Loucy (cell line): ENCODE measurements at regions not wholly inside any gene's neighbourhood (a gene's known extent, or its start where the extent isn't known, plus 50 kb on each side); places are given as distances from the start of the nearest gene placed in this dataset.

ENCODE experiments used
- H2AFZ ChIP-seq: fragments of 200-600 bp; sonication (generic); 2 replicates; pipeline ENCODE4 v1.6.0; 2016; ENCODE audit warnings: antibody characterized with exemption, mild to moderate bottlenecking, low read length, moderate library complexity
- H3F3A ChIP-seq: fragments of 200-600 bp; 2 replicates; pipeline ENCODE4 v1.6.0; 2016; ENCODE audit warnings: antibody characterized with exemption, low read depth, mild to moderate bottlenecking
- H3K27me3 ChIP-seq: fragments of 200-600 bp; sonication (generic); 2 replicates; pipeline ENCODE4 v1.6.1; 2014; ENCODE audit warnings: low read length, mild to moderate bottlenecking; ENCODE audit not compliant: insufficient read depth, poor library complexity, severe bottlenecking
- H3K36me3 ChIP-seq: fragments of 200-600 bp; sonication (generic); 2 replicates; pipeline ENCODE4 v1.6.1; 2016; ENCODE audit warnings: low read length; ENCODE audit not compliant: insufficient read depth
- H3K4me1 ChIP-seq: fragments of 200-600 bp; sonication (generic); 2 replicates; pipeline ENCODE4 v1.5.1; 2014; ENCODE audit warnings: low read length, mild to moderate bottlenecking; ENCODE audit not compliant: insufficient read depth, poor library complexity, severe bottlenecking
- H3K4me2 ChIP-seq: fragments of 200-600 bp; sonication (generic); 2 replicates; pipeline ENCODE4 v1.6.0; 2014; ENCODE audit warnings: antibody characterized with exemption, low read length, low read depth, mild to moderate bottlenecking; ENCODE audit not compliant: poor library complexity, severe bottlenecking
- H3K4me3 ChIP-seq: fragments of 200-600 bp; sonication (generic); 2 replicates; pipeline ENCODE4 v1.5.1; 2014; ENCODE audit warnings: low read length, mild to moderate bottlenecking, mixed read lengths; ENCODE audit not compliant: poor library complexity, severe bottlenecking
- H3K79me2 ChIP-seq: fragments of 200-600 bp; sonication (generic); 2 replicates; pipeline ENCODE4 v1.6.1; 2014; ENCODE audit warnings: low read length; ENCODE audit not compliant: insufficient read depth
- H3K9ac ChIP-seq: fragments of 200-600 bp; sonication (generic); 2 replicates; pipeline ENCODE4 v1.6.0; 2014; ENCODE audit warnings: mild to moderate bottlenecking, low read depth, low read length, moderate library complexity; ENCODE audit not compliant: poor library complexity, severe bottlenecking
- H3K9me2 ChIP-seq: fragments of 200-600 bp; sonication (generic); replicated peaks from 2 replicates; pipeline ENCODE4 v1.6.1; 2016; ENCODE audit warnings: low read depth, low read length, mixed read lengths
- H3K9me3 ChIP-seq: fragments of 200-600 bp; sonication (generic); 2 replicates; pipeline ENCODE4 v1.6.1; 2014; ENCODE audit warnings: mild to moderate bottlenecking, antibody characterized with exemption, low read length, low read depth; ENCODE audit not compliant: insufficient read depth
- H4K20me1 ChIP-seq: fragments of 200-600 bp; sonication (generic); 2 replicates; pipeline ENCODE4 v1.6.0; 2014; ENCODE audit warnings: antibody characterized with exemption, low read length, mild to moderate bottlenecking; ENCODE audit not compliant: insufficient read depth, poor library complexity, severe bottlenecking
- CTCF ChIP-seq: fragments of 200-600 bp; sonication (generic); conservative IDR thresholded peaks from 2 replicates; pipeline ENCODE4 v1.5.1; 2014; ENCODE audit warnings: mild to moderate bottlenecking, antibody characterized with exemption, low read length
- EZH2phosphoT487 ChIP-seq: fragments of 200-600 bp; IDR thresholded peaks from 2 replicates; pipeline ENCODE4 v1.6.1; 2018; ENCODE audit warnings: antibody characterized with exemption, mild to moderate bottlenecking, moderate library complexity, borderline replicate concordance

- H3K79me2 ChIP-seq = no peaks in the 10 kb centered on the region
- H3K4me3 ChIP-seq = no peak overlapping the region
- H2AFZ ChIP-seq = no peak overlapping the region
- H3K27me3 ChIP-seq = no peaks in the 10 kb centered on the region
- no peak overlapping the region for H3K9ac ChIP-seq
- H3F3A ChIP-seq = no peaks in the 10 kb centered on the region
- H3K4me1 ChIP-seq = peaks cover 30% of the 10 kb centered on the region
- no peaks in the 10 kb centered on the region for H3K36me3 ChIP-seq
- no peaks in the 10 kb centered on the region for H3K9me2 ChIP-seq
- 0 out of 2 replicates have a peak, but pooled peaks cover 3% of the 10 kb centered on the region for H3K9me3 ChIP-seq
- H4K20me1 ChIP-seq = no peaks in the 10 kb centered on the region
- TF ChIP-seq EZH2phosphoT487 = no peak
- no peak for TF ChIP-seq CTCF
- H3K4me2 ChIP-seq = no peak overlapping the region
These were observed 117.8 kb downstream of the METRNL start for GRCh38 chr17:83196973-83197880.

GRCh38 chr17:83198366-83199341, 119.2 kb downstream of the METRNL start:
- Histone ChIP-seq H3K9me2 (no peaks in the 10 kb centered on the region), H2AFZ (no peak overlapping the region), H3K9me3 (no peaks in the 10 kb centered on the region), H3K36me3 (no peaks in the 10 kb centered on the region), H3K79me2 (no peaks in the 10 kb centered on the region), H3K4me2 (peak overlapping the region; percentile 63), H3K9ac (no peak overlapping the region), H3K4me3 (no peak overlapping the region), H4K20me1 (no peaks in the 10 kb centered on the region), H3F3A (no peaks in the 10 kb centered on the region), H3K4me1 (peaks cover 32% of the 10 kb centered on the region), H3K27me3 (no peaks in the 10 kb centered on the region)
- TF ChIP-seq EZH2phosphoT487 (no peak), CTCF (no peak)

- Histone ChIP-seq H3K9me2 (no peaks in the 10 kb centered on the region), H3K9me3 (no peaks in the 10 kb centered on the region), H3K4me2 (peak overlapping the region; percentile 63), H3F3A (no peaks in the 10 kb centered on the region), H3K4me1 (peaks cover 32% of the 10 kb centered on the region), H2AFZ (no peak overlapping the region), H4K20me1 (no peaks in the 10 kb centered on the region), H3K79me2 (no peaks in the 10 kb centered on the region), H3K9ac (peak overlapping the region; percentile 2), H3K4me3 (peak overlapping the region; percentile 25), H3K36me3 (no peaks in the 10 kb centered on the region), H3K27me3 (no peaks in the 10 kb centered on the region)
- no peak for TF ChIP-seq CTCF
- TF ChIP-seq EZH2phosphoT487 = no peak
These were observed 120.2 kb downstream of the METRNL start for GRCh38 chr17:83199500-83200201.
